ENCODE measurements at regions not wholly inside any gene's neighbourhood (a gene's known extent, or its start where the extent isn't known, plus 50 kb on each side); places are given as distances from the start of the nearest gene placed in this dataset.

DNA sequence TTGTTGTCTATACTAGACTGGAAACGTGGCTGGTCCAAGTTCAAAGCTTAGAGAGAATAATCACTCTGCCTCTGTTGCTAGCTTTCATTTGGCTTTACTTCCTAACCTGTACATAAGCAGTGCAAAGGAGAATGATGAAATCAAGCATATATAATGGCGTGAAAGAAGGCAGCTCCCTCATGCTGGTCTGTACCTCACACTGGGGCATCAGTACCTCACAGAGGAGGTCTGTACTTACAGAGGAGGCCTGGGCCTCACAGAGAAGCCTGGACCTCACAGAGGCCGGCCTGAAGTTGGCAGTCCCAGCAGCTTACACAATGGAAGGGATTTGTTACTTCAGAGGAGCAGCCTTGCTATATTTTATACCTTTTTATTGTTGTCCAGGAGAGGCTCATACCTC is 53.3 kb upstream of the MSI2 start:
- WGBS, 4 donors: 82 to 92% (median 84%) methylated on average over 3 of the region's 3 CpGs
- TF ChIP-seq, protein P1, sequence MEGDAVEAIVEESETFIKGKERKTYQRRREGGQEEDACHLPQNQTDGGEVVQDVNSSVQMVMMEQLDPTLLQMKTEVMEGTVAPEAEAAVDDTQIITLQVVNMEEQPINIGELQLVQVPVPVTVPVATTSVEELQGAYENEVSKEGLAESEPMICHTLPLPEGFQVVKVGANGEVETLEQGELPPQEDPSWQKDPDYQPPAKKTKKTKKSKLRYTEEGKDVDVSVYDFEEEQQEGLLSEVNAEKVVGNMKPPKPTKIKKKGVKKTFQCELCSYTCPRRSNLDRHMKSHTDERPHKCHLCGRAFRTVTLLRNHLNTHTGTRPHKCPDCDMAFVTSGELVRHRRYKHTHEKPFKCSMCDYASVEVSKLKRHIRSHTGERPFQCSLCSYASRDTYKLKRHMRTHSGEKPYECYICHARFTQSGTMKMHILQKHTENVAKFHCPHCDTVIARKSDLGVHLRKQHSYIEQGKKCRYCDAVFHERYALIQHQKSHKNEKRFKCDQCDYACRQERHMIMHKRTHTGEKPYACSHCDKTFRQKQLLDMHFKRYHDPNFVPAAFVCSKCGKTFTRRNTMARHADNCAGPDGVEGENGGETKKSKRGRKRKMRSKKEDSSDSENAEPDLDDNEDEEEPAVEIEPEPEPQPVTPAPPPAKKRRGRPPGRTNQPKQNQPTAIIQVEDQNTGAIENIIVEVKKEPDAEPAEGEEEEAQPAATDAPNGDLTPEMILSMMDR (IDR thresholded peaks at IDR 0.05): no peak
- TF ChIP-seq POLR2A (IDR thresholded peaks at IDR 0.05): no peak

More for the DNA sequence above, 53.3 kb upstream of the MSI2 start:
- H3K9me3 ChIP-seq (replicated peaks in 1 of 3): peaks cover 0 to 2% (median 0%) of the 10 kb centered on the region in 3 donors
- H3K4me1 ChIP-seq (replicated peaks in 1 of 2): no peaks in the 10 kb centered on the region
- no peaks in the 10 kb centered on the region for H3K36me3 ChIP-seq (replicated peaks in 1 of 2)
- no peak for DNase-seq
- intact Hi-C loops (cut with DNase I): no loop called here
- H3K27me3 ChIP-seq: no peaks in the 10 kb centered on the region
- no peak overlapping the region for H3K27ac ChIP-seq
- no peak overlapping the region for H3K4me3 ChIP-seq
